ENCODE measurements at regions not wholly inside any gene's neighbourhood (a gene's known extent, or its start where the extent isn't known, plus 50 kb on each side); places are given as distances from the start of the nearest gene placed in this dataset.
"Not testable (repeated sequence)": the region's sequence is repeated elsewhere in the genome, so short reads cannot be mapped to it uniquely, and the experiment has no call there.

GRCh38 chr2:89026296-89026695 lies 334.8 kb downstream of the RPIA start:
- FAIRE-seq = not testable (repeated sequence)

GRCh38 chr2:89027115-89027514 lies 335.6 kb downstream of the RPIA start:
- FAIRE-seq = not testable (repeated sequence)

GRCh38 chr2:89027536-89027935 lies 336.1 kb downstream of the RPIA start:
- not testable (repeated sequence) for FAIRE-seq

- not testable (repeated sequence) for FAIRE-seq
These were observed 337.8 kb downstream of the RPIA start for GRCh38 chr2:89029257-89029656.

GRCh38 chr2:89048138-89049066 lies 356.9 kb downstream of the RPIA start:
- peak; percentile 86 for FAIRE-seq

- not testable (repeated sequence) for FAIRE-seq
These were observed 367.1 kb downstream of the RPIA start for GRCh38 chr2:89058616-89059015.

- FAIRE-seq = not testable (repeated sequence)
These were observed 369.7 kb downstream of the RPIA start for GRCh38 chr2:89061174-89061573.

GRCh38 chr2:89076771-89077170 lies 385.3 kb downstream of the RPIA start:
- FAIRE-seq = not testable (repeated sequence)

GRCh38 chr2:89092911-89093310 lies 401.4 kb downstream of the RPIA start:
- not testable (repeated sequence) for FAIRE-seq

- FAIRE-seq = not testable (repeated sequence)
These were observed 403.6 kb downstream of the RPIA start for GRCh38 chr2:89095060-89095459.

- not testable (repeated sequence) for FAIRE-seq
These were observed 411.1 kb downstream of the RPIA start for GRCh38 chr2:89102587-89102986.

- FAIRE-seq = not testable (repeated sequence)
These were observed 415.0 kb downstream of the RPIA start for GRCh38 chr2:89106369-89107019.

GRCh38 chr2:89112434-89112833 lies 421.0 kb downstream of the RPIA start:
- FAIRE-seq = not testable (repeated sequence)

GRCh38 chr2:89113286-89113685 lies 421.8 kb downstream of the RPIA start:
- not testable (repeated sequence) for FAIRE-seq

- not testable (repeated sequence) for FAIRE-seq
These were observed 438.0 kb downstream of the RPIA start for GRCh38 chr2:89129440-89129839.

- FAIRE-seq = not testable (repeated sequence)
These were observed 439.3 kb downstream of the RPIA start for GRCh38 chr2:89130665-89131308.

GRCh38 chr2:89142959-89143358 lies 451.5 kb downstream of the RPIA start:
- not testable (repeated sequence) for FAIRE-seq

GRCh38 chr2:89145342-89145741 lies 453.9 kb downstream of the RPIA start:
- FAIRE-seq = not testable (repeated sequence)

GRCh38 chr2:89148256-89148655 lies 456.8 kb downstream of the RPIA start:
- FAIRE-seq = not testable (repeated sequence)

- not testable (repeated sequence) for FAIRE-seq
These were observed 460.2 kb downstream of the RPIA start for GRCh38 chr2:89151699-89152098.

- FAIRE-seq = not testable (repeated sequence)
These were observed 461.0 kb downstream of the RPIA start for GRCh38 chr2:89152501-89152900.

GRCh38 chr2:89153210-89153609 lies 461.7 kb downstream of the RPIA start:
- FAIRE-seq = not testable (repeated sequence)

- FAIRE-seq = peak; percentile 99
These were observed 462.8 kb downstream of the RPIA start for GRCh38 chr2:89154247-89154682.

All from islet of Langerhans (tissue), 1 donor.